ENCODE measurements at regions not wholly inside any gene's neighbourhood (a gene's known extent, or its start where the extent isn't known, plus 50 kb on each side); places are given as distances from the start of the nearest gene placed in this dataset.

GRCh38 chr11:81655351-81655750 lies 1078.3 kb downstream of the FAM181B start:
- TF ChIP-seq CTCF (IDR thresholded peaks at IDR 0.05) (no peak), POLR2A (IDR thresholded peaks at IDR 0.05) (no peak)

Measured in Peyer's patch (tissue), 4 donors.